Gastroesophageal sphincter (tissue), 3 donors: ENCODE measurements at regions not wholly inside any gene's neighbourhood (a gene's known extent, or its start where the extent isn't known, plus 50 kb on each side); places are given as distances from the start of the nearest gene placed in this dataset.

ENCODE experiments used
- POLR2A ChIP-seq, 2 donors: fragments of 450-650 bp; IDR thresholded peaks; one replicate each; pipeline ENCODE4 v1.6.1; 2017; ENCODE audit warnings: antibody characterized with exemption in 2 of 2, mild to moderate bottlenecking in 2 of 2, moderate library complexity in 1 of 2
- TF ChIP-seq, protein P1 (sequence below), 4 experiments: fragments of 200-600 bp in 2 of 4; fragments of 450-650 bp in 2 of 4; sonication (generic) in 1 of 4; IDR thresholded peaks; one replicate each; pipeline ENCODE4 v1.5.1; 2017 to 2019; ENCODE audit warnings: antibody characterized with exemption in 4 of 4, mild to moderate bottlenecking in 2 of 4, moderate library complexity in 2 of 4

DNA sequence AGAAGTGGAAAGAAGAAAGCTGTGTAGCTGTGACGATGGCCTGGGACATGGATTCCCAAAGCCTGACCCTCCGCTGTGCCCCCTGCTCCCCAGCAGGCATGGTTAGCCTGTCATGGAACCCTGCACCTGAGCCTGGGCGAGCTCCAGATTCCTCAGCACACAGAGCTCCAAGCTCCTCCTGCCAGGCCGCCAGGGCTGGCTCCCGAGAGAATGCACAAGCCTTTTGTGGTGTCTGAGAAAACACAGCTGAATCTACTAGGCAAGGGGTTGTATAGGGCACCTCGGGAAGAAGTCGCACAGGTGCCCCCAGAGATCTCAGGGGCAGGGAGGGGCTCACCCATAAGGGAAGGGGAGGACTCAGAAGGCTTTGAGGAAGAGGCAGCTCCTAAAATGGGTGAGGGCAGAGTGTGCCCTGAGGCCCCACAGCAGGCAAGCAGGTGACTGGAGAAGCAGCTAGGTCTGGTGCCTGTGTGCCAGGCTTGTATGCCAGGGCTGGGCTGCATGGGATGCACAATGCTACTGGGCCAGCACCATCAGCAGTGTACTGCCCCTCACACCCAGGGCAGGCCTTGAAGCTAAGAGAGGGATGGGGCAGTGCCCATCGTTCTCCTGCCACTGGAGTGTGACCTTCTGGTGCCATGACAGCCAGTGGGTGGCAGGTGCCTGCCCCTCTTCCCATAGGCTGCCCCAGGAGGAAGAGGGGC lies 64.3 kb upstream of the CD93 start:
- TF ChIP-seq, protein P1, sequence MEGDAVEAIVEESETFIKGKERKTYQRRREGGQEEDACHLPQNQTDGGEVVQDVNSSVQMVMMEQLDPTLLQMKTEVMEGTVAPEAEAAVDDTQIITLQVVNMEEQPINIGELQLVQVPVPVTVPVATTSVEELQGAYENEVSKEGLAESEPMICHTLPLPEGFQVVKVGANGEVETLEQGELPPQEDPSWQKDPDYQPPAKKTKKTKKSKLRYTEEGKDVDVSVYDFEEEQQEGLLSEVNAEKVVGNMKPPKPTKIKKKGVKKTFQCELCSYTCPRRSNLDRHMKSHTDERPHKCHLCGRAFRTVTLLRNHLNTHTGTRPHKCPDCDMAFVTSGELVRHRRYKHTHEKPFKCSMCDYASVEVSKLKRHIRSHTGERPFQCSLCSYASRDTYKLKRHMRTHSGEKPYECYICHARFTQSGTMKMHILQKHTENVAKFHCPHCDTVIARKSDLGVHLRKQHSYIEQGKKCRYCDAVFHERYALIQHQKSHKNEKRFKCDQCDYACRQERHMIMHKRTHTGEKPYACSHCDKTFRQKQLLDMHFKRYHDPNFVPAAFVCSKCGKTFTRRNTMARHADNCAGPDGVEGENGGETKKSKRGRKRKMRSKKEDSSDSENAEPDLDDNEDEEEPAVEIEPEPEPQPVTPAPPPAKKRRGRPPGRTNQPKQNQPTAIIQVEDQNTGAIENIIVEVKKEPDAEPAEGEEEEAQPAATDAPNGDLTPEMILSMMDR (IDR thresholded peaks at IDR 0.05) = no peak
- no peak for TF ChIP-seq POLR2A (IDR thresholded peaks at IDR 0.05)
